NCI-H748 treated with DMSO at 0.1 percent for 48 hours (cell line): ENCODE measurements at regions not wholly inside any gene's neighbourhood (a gene's known extent, or its start where the extent isn't known, plus 50 kb on each side); places are given as distances from the start of the nearest gene placed in this dataset.
"Not testable (repeated sequence)": the region's sequence is repeated elsewhere in the genome, so short reads cannot be mapped to it uniquely, and the experiment has no call there.

Experiments
- DNase-seq: peaks from one replicate; lab custom pipeline; 2025; lab: John Stamatoyannopoulos, UW

GRCh38 chr5:36390640-36391039, 88.9 kb upstream of the RANBP3L start:
- no peak for DNase-seq

DNA sequence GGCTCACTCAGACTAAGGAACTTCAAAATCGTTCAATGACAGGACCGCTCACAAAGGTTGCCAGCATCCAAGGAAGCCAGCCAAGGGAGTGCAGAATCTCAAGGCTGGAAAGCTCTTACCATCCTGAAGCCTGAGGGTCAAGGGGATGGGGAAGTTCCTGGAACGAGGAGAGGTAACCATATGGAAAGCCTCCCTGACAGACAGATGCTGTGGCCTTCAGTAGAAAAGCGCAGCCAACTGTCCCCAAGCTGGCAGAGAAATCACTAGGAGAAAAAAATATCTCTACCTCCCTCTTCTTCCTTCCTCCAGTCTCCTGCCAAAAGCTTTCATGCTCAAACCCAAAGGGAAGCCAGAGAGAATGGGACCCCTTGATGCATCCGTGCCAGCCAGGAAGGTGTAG, 90.5 kb upstream of the RANBP3L start:
- no peak for DNase-seq

GRCh38 chr5:36392818-36393217, 91.1 kb upstream of the RANBP3L start:
- no peak for DNase-seq

GRCh38 chr5:36393656-36394428, 92.1 kb upstream of the RANBP3L start:
- DNase-seq, result no peak

DNA sequence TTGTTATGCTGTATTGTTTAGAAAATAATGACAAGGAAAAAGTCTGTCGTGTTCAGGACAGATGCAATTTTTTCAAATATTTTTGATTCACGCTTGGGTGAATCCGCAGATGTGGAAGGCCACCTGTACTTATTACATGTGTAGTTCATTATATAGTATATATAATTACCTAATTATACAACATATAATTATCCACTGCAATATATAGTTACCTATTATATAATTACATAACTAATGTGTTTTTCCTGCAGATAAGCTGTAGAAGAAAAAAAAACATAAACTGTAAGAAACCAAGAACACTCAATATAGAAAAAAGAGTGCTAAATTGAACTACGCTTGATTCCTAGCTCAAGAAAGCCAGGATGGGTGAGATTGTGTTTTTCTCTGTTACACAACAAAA, 93.6 kb upstream of the RANBP3L start:
- DNase-seq, result no peak

GRCh38 chr5:36395947-36396346, 94.2 kb upstream of the RANBP3L start:
- not testable (repeated sequence) for DNase-seq

DNA sequence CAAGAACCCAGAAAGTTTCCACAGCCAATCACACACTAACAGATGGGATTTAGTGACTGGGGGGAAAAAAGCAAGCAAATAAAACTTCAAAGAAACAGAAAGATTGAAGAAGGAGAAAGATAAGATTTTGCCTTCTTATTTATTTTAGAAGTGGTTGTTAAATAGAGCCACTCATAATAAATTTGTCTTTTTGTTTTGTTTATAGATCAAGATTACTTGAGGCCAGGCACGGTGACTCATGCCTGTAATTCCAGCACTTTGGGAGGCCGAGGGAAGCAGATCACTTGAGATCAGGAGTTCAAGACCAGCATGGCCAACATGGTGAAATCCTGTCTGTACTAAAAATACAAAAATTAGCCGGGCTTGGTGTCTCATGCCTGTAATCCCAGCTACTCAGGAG, 94.9 kb upstream of the RANBP3L start:
- no peak for DNase-seq

- no peak for DNase-seq
Measured at GRCh38 chr5:36397901-36398536, 96.3 kb upstream of the RANBP3L start.

GRCh38 chr5:36402512-36402906, 100.8 kb upstream of the RANBP3L start:
- no peak for DNase-seq

GRCh38 chr5:36403632-36404311, 102.1 kb upstream of the RANBP3L start:
- no peak for DNase-seq

DNA sequence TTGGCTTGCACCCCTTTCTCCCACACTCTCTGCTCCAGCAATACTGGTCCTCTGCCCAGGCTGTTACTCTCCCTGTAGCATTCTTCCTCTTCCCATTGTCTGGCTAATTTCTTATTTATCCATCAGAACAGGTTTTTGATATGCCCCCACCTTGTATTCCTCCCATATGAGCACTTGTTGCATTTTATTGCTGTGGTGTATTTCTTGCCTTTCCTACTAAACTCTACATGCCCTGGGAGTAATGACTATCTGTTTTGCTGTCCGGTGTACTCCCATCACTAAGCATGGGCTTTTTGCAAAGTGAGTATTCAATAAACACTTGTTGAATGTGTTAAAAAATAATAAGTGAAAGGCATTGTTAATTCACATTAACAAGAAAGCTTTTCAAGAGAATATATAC, 104.3 kb upstream of the RANBP3L start:
- DNase-seq, result no peak

DNA sequence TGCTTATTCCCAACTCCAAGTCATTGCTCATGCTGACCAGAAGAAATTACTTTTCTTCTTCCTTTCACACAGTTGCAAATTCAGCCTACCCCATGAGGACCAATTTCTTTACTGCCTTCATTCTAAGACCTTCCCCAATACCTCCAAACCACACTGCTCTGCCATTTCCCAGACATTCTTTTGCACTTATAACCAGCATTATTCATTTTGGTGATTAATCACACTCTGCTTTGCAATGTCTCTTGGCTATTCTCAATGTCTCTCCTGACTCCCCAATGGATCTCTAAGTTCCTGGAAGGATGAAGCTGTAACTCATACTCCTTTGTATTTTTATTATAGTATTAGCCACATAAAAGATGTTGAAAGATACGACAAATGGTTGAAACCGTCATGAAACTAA, 105.7 kb upstream of the RANBP3L start:
- no peak for DNase-seq

GRCh38 chr5:36409711-36410110, 108.0 kb upstream of the RANBP3L start:
- DNase-seq, result not testable (repeated sequence)

- not testable (repeated sequence) for DNase-seq
Measured at GRCh38 chr5:36410672-36411071, 109.0 kb upstream of the RANBP3L start.

- DNase-seq, result peak; percentile 58
Measured at GRCh38 chr5:36414869-36415282, 113.2 kb upstream of the RANBP3L start.

DNA sequence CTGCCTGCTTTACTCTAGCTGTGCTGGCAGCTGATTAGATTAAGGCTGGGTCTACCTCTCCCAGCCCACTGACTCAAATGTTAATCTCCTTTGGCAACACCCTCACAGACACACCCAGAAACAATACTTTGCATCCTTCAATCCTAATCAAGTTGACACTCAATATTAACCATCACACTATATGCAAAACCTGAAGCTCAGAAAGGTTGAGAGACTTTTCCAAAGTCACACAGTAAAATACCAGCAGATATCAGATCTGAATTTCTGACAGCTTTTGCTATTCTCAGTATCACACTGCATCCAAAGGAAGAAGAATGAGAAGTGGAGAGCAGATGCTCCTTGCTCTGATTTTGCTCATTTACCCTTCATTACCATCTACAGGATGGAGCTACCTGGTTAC, 114.9 kb upstream of the RANBP3L start:
- DNase-seq, result no peak

DNA sequence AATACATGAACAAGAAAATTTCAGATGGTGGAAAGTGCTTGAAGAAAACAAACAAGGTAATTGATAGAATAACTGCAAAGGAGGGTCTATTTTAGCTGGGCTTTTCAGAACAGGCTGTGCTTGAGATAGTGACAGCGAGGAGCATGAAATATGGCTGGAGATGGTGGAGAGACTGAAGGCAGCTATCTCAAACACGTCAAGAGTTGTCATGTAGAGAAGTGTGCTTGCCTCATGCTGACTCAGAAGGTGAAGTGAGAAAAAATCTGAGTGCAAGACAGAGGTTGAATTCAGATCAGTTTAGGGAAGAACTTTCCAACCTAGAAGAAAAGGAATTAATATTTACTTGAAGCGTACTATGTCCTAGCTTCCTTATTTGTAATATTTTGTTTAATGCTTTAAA, 115.5 kb upstream of the RANBP3L start:
- no peak for DNase-seq

GRCh38 chr5:36417668-36418067, 116.0 kb upstream of the RANBP3L start:
- DNase-seq, result no peak

GRCh38 chr5:36418152-36418979, 116.7 kb upstream of the RANBP3L start:
- no peak for DNase-seq

DNA sequence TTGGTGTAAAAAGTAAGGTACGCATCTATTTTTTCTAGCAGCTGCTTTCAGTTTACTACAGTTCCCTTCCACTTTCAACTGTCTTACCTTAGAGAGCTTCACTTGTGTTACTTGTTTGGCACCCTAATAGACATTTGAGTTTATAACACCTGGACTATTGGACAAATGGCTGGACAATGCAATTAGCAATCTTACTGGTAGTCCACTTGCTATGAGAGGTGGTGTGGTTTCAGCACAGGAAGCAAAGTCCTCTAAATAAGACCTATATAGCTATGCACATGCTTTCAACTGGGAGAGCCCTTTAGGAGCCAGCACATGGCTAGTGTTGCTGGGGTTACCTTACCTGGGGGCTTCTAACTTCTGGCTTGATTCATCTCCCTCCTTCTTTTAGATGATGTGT, 119.6 kb upstream of the RANBP3L start:
- no peak for DNase-seq

GRCh38 chr5:36422952-36423351, 121.2 kb upstream of the RANBP3L start:
- DNase-seq, result no peak

- no peak for DNase-seq
Measured at GRCh38 chr5:36423578-36424307, 122.0 kb upstream of the RANBP3L start.
